IPS-20b (cell line): ENCODE measurements at regions not wholly inside any gene's neighbourhood (a gene's known extent, or its start where the extent isn't known, plus 50 kb on each side); places are given as distances from the start of the nearest gene placed in this dataset.

Experiments used
- H3K27ac ChIP-seq: one replicate; pipeline ENCODE4 v1.5.1; 2013; ENCODE audit warnings: low read length
- H3K27me3 ChIP-seq: 2 replicates; pipeline ENCODE4 v1.6.1; 2013; ENCODE audit warnings: mild to moderate bottlenecking, low read length, inconsistent platforms; ENCODE audit not compliant: insufficient read depth
- H3K36me3 ChIP-seq: 2 replicates; pipeline ENCODE4 v1.6.1; 2013; ENCODE audit warnings: low read depth, mild to moderate bottlenecking, inconsistent platforms, low read length, moderate library complexity; ENCODE audit not compliant: insufficient read depth
- H3K4me1 ChIP-seq: 2 replicates; pipeline ENCODE4 v1.6.1; 2013; ENCODE audit warnings: mild to moderate bottlenecking, control low read depth, inconsistent platforms, low read length, moderate library complexity; ENCODE audit not compliant: insufficient read depth
- H3K4me3 ChIP-seq: 2 replicates; pipeline ENCODE4 v1.5.1; 2013; ENCODE audit warnings: mild to moderate bottlenecking, low read length, inconsistent platforms
- H3K9ac ChIP-seq: 2 replicates; pipeline ENCODE4 v1.6.1; 2013; ENCODE audit warnings: low read depth, mild to moderate bottlenecking, inconsistent platforms, low read length, moderate library complexity
- H3K9me3 ChIP-seq: 2 replicates; pipeline ENCODE4 v1.6.1; 2013; ENCODE audit warnings: mild to moderate bottlenecking, low read depth, low read length, inconsistent platforms; ENCODE audit not compliant: insufficient read depth

- Histone ChIP-seq H3K27ac (no peak overlapping the region), H3K36me3 (no peaks in the 10 kb centered on the region), H3K9ac (no peak overlapping the region), H3K9me3 (no peaks in the 10 kb centered on the region; the same call in 1 of the 2 replicates), H3K4me3 (no peak overlapping the region), H3K27me3 (no peaks in the 10 kb centered on the region), H3K4me1 (no peaks in the 10 kb centered on the region)
Observed at GRCh38 chr5:43920422-43920821, 317.4 kb downstream of the NNT start.

DNA sequence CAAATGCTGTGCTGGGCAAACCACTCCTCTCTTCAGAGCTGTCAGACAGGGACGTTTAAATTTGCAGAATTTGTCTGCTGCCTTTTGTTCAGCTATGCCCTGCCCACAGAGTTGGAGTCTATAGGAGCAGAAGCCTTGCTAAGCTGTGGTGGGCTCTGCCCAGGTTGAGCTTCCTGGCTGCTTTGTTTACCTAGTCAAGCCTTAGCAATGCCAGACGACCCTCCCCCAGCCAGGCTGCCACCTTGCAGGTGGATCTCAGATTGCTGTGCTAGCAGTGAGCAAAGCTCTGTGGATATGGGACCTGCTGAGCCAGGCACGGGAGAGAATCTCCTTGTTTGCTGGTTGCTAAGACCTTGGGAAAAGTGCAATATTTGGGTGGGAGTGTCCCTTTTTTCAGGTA, 314.9 kb downstream of the NNT start:
- H3K9ac ChIP-seq, result no peak overlapping the region
- H3K27me3 ChIP-seq, result no peaks in the 10 kb centered on the region

GRCh38 chr5:43903129-43903528, 300.1 kb downstream of the NNT start:
- H3K4me3 ChIP-seq, result no peak overlapping the region
- H3K9ac ChIP-seq, result no peak overlapping the region
- H3K36me3 ChIP-seq, result no peaks in the 10 kb centered on the region
- H3K27me3 ChIP-seq, result no peaks in the 10 kb centered on the region
- H3K4me1 ChIP-seq, result no peaks in the 10 kb centered on the region
- H3K9me3 ChIP-seq, result no peaks in the 10 kb centered on the region; the same call in 1 of the 2 replicates
- H3K27ac ChIP-seq, result no peak overlapping the region

More for the DNA sequence above, 314.9 kb downstream of the NNT start:
- Histone ChIP-seq H3K36me3 (no peaks in the 10 kb centered on the region), H3K9me3 (no peaks in the 10 kb centered on the region; the same call in 1 of the 2 replicates), H3K4me3 (no peak overlapping the region), H3K4me1 (no peaks in the 10 kb centered on the region), H3K27ac (no peak overlapping the region)

DNA sequence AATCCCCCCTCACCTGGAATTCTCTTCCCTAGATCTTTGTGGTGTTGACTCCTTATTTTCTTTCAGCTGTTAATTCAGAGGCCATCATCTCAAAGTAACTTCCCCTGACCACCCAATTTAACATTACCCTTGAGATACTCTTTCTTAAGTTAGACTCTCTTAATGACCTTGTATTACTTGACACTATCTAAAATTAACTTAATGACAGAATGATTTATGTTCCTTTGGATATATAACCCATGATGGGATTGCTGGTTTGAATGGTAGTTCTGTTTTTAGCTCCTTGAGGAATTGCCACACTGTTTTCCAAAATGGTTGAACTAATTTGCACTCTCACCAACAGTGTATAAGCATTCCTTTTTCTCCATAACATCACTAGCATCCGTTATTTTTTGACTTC, 298.0 kb downstream of the NNT start:
- no peak overlapping the region for H3K9ac ChIP-seq
- H3K9me3 ChIP-seq, result no peaks in the 10 kb centered on the region
- H3K4me3 ChIP-seq, result no peak overlapping the region
- H3K4me1 ChIP-seq, result no peaks in the 10 kb centered on the region
- no peak overlapping the region for H3K27ac ChIP-seq
- H3K36me3 ChIP-seq, result no peaks in the 10 kb centered on the region
- no peaks in the 10 kb centered on the region for H3K27me3 ChIP-seq

- Histone ChIP-seq H3K36me3 (no peaks in the 10 kb centered on the region), H3K27me3 (no peaks in the 10 kb centered on the region), H3K27ac (no peak overlapping the region), H3K9me3 (no peaks in the 10 kb centered on the region), H3K9ac (no peak overlapping the region), H3K4me1 (no peaks in the 10 kb centered on the region), H3K4me3 (no peak overlapping the region)
Observed at GRCh38 chr5:43895876-43896275, 292.9 kb downstream of the NNT start.

- Histone ChIP-seq H3K9me3 (no peaks in the 10 kb centered on the region), H3K27ac (no peak overlapping the region), H3K27me3 (no peaks in the 10 kb centered on the region), H3K4me3 (no peak overlapping the region), H3K36me3 (no peaks in the 10 kb centered on the region), H3K9ac (no peak overlapping the region), H3K4me1 (no peaks in the 10 kb centered on the region)
Observed at GRCh38 chr5:43893951-43894684, 291.1 kb downstream of the NNT start.

DNA sequence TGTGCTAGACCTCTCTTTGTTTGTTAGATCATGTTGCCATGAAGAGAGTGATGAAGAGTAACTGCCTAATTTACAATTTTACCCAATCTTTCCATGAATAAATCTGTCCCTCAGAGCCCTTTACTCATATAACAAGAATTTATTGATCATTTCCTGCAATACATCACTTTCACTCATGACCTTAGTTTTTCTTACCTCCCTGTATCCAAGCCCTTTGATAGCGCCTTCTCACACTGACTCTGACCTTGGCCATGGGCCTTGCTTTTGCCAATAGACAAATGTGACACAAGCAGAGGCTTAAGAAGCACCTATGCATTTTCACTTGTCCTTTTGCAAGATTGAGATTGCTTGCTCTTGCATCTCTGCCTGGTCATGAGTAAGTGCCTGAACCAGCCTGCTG, 288.1 kb downstream of the NNT start:
- H3K9ac ChIP-seq, result no peak overlapping the region
- H3K9me3 ChIP-seq, result no peaks in the 10 kb centered on the region
- H3K27ac ChIP-seq, result no peak overlapping the region
- no peaks in the 10 kb centered on the region for H3K4me1 ChIP-seq
- no peaks in the 10 kb centered on the region for H3K36me3 ChIP-seq
- no peak overlapping the region for H3K4me3 ChIP-seq
- H3K27me3 ChIP-seq, result no peaks in the 10 kb centered on the region

- H3K9ac ChIP-seq, result no peak overlapping the region
- no peaks in the 10 kb centered on the region for H3K36me3 ChIP-seq
- H3K4me3 ChIP-seq, result no peak overlapping the region
- no peaks in the 10 kb centered on the region for H3K9me3 ChIP-seq
- no peaks in the 10 kb centered on the region for H3K4me1 ChIP-seq
- no peaks in the 10 kb centered on the region for H3K27me3 ChIP-seq
- H3K27ac ChIP-seq, result no peak overlapping the region
Observed at GRCh38 chr5:43889233-43889632, 286.3 kb downstream of the NNT start.

DNA sequence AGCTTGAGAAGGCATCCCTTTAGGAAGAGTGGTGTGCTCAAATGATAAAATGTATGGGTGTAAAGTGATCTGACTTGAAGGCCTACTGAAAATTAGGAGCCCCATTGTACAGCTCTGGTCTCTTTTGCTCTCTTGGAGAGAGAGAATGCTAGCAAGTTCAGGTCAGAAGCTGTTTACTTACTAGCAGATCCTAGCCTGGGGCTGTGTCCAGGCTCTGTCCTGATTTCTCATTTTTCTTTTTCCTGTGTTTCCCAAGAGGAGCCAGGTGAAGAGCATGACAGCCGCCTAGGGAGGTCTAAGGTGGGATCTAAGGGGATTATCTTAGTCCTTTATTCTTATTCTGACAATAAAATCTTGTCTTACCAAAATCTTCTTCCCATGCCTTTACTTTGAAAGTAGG, 272.8 kb downstream of the NNT start:
- Histone ChIP-seq H3K4me3 (no peak overlapping the region), H3K4me1 (no peaks in the 10 kb centered on the region), H3K36me3 (no peaks in the 10 kb centered on the region), H3K27ac (no peak overlapping the region), H3K27me3 (no peaks in the 10 kb centered on the region), H3K9ac (no peak overlapping the region), H3K9me3 (no peaks in the 10 kb centered on the region)

GRCh38 chr5:43874772-43875171, 271.8 kb downstream of the NNT start:
- Histone ChIP-seq H3K9me3 (no peaks in the 10 kb centered on the region), H3K36me3 (no peaks in the 10 kb centered on the region), H3K27ac (no peak overlapping the region), H3K4me1 (no peaks in the 10 kb centered on the region), H3K9ac (no peak overlapping the region), H3K4me3 (no peak overlapping the region), H3K27me3 (no peaks in the 10 kb centered on the region)

DNA sequence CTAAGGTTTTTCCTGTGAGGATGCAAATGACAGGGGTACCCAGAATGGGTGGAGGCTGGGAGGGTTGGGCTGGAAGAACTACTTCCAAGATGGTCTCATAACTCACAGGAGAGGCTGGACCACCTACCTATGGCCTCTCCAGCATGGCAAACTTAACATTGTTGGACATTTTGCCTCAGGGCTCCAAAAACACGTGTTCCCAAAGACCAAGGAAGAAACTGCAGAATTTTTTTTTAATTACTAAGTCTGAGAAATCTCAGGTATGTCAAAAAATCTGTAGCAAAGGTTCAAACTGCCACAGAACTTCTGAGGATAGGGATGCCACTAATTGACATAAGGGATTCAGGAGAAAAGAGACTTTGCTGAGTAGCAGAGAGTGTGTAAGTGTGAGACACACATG, 270.8 kb downstream of the NNT start:
- H3K27ac ChIP-seq, result no peak overlapping the region
- H3K9ac ChIP-seq, result no peak overlapping the region
- H3K36me3 ChIP-seq, result no peaks in the 10 kb centered on the region
- no peaks in the 10 kb centered on the region for H3K4me1 ChIP-seq
- H3K27me3 ChIP-seq, result no peaks in the 10 kb centered on the region
- no peaks in the 10 kb centered on the region for H3K9me3 ChIP-seq
- H3K4me3 ChIP-seq, result no peak overlapping the region

DNA sequence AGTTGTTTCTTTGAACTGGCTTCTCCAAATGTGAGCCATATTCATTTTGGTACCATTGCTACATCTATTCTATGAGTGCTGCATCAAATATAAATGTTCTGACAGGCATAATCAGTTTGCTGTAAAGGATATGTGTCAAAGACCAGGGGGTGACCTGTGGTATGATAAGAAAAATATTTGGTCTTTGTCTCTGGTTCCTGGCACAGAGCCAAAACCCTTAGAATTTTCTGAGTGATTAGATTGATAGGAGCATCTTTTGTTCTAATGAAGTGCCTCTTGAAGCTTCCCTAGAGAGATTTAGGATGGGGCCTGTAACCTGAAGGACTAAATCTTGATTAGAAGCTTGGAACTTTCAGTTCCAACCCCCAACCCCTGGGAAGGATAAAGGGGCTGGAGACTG, 256.3 kb downstream of the NNT start:
- Histone ChIP-seq H3K27me3 (no peaks in the 10 kb centered on the region), H3K4me1 (peaks cover 12% of the 10 kb centered on the region), H3K9ac (no peak overlapping the region), H3K36me3 (no peaks in the 10 kb centered on the region), H3K9me3 (no peaks in the 10 kb centered on the region), H3K27ac (no peak overlapping the region), H3K4me3 (no peak overlapping the region)
